HepG2 (cell line): ENCODE measurements at regions not wholly inside any gene's neighbourhood (a gene's known extent, or its start where the extent isn't known, plus 50 kb on each side); places are given as distances from the start of the nearest gene placed in this dataset.

ENCODE experiments used
- ATAC-seq: fragments of 200-7000 bp; cut with Tn5 transposase; 3 replicates; pipeline ENCODE4 v1.9.1; 2020; ENCODE audit warnings: mild to moderate bottlenecking, moderate library complexity
- BruUV-seq: library from RNA; stranded (reverse); fragments of 400-500 nt; replicated peaks from 2 replicates; lab custom pipeline; 2021; lab: Mats Ljungman, UMichigan
- CTCF ChIA-PET: fragments of 300-600 bp; formaldehyde crosslinking; extraction: SDS; loops from one replicate; lab custom pipeline; 2021; ENCODE audit warnings: low total read pairs, inconsistent platforms, low intra/inter-chr PET ratio; lab: Yijun Ruan, JAX
- POLR2A ChIA-PET: fragments of 350-600 bp; sonication (Branson Sonifier 250); formaldehyde crosslinking; loops from one replicate; lab custom pipeline; 2020; ENCODE audit warnings: antibody characterized with exemption, inconsistent platforms; lab: Yijun Ruan, JAX
- DNase-seq: peaks from one replicate; pipeline ENCODE4 v3.0.0-alpha.2; 2015; ENCODE audit warnings: low spot score
- FAIRE-seq: peaks from 3 replicates; lab custom pipeline; 2011; peaks lifted over from hg19 to GRCh38; lab: Jason Lieb, UNC
- H2AFZ ChIP-seq: one replicate; pipeline ENCODE4 v1.6.1; 2011; ENCODE audit warnings: low read length, inconsistent platforms
- H3K27ac ChIP-seq: fragments of 300-600 bp; 3 replicates; pipeline ENCODE4 v1.8.0; 2011; ENCODE audit warnings: mixed run types, mild to moderate bottlenecking, mixed read lengths, low read length, inconsistent platforms; ENCODE audit not compliant: insufficient read depth; ENCODE audit errors: extremely low read length
- H3K27me3 ChIP-seq, 2 experiments: fragments of 200-600 bp in 1 of 2; 2 replicates in 1 of 2; 3 replicates in 1 of 2; pipeline versions ENCODE4 v1.6.0 to v1.8.0; 2011; ENCODE audit warnings: low read length in 2 of 2, mild to moderate bottlenecking in 2 of 2, moderate library complexity in 2 of 2, inconsistent platforms in 1 of 2; ENCODE audit not compliant: insufficient read depth in 2 of 2, control insufficient read depth in 1 of 2
- H3K36me3 ChIP-seq, 2 experiments: fragments of 200-600 bp in 1 of 2; replicated peaks in 1 of 2; 2 replicates in 1 of 2; 3 replicates in 1 of 2; pipeline versions ENCODE4 v1.5.1 to v1.8.0; 2011; ENCODE audit warnings: low read length in 2 of 2, inconsistent platforms in 1 of 2; ENCODE audit not compliant: insufficient read depth in 2 of 2, control insufficient read depth in 1 of 2
- H3K4me1 ChIP-seq: 2 replicates; pipeline ENCODE4 v1.5.1; 2012; ENCODE audit warnings: low read length, inconsistent platforms; ENCODE audit not compliant: insufficient read depth
- H3K4me2 ChIP-seq: 2 replicates; pipeline ENCODE4 v1.6.0; 2011; ENCODE audit warnings: low read depth, low read length, inconsistent platforms
- H3K4me3 ChIP-seq, 3 experiments: fragments of 200-600 bp in 1 of 3; sonication (generic), shearing (Covaris generic) in 1 of 3; replicated peaks in 1 of 3; 2 replicates each; pipeline ENCODE4 v1.5.1; 2011 to 2016; ENCODE audit warnings: low read length in 3 of 3, inconsistent platforms in 2 of 3, low read depth in 2 of 3, mild to moderate bottlenecking in 2 of 3, control low read depth in 1 of 3, mixed read lengths in 1 of 3; ENCODE audit not compliant: insufficient read depth in 1 of 3
- H3K79me2 ChIP-seq: one replicate; pipeline ENCODE4 v1.6.1; 2011; ENCODE audit warnings: low read length, inconsistent platforms; ENCODE audit not compliant: insufficient read depth
- H3K9ac ChIP-seq: 2 replicates; pipeline ENCODE4 v1.6.0; 2011; ENCODE audit warnings: mild to moderate bottlenecking, low read depth, low read length, inconsistent platforms; ENCODE audit not compliant: insufficient read depth
- H3K9me3 ChIP-seq: 2 replicates; pipeline ENCODE4 v1.5.1; 2012; ENCODE audit warnings: mild to moderate bottlenecking, low read length
- H4K20me1 ChIP-seq: 2 replicates; pipeline ENCODE4 v1.6.0; 2011; ENCODE audit warnings: inconsistent platforms, mild to moderate bottlenecking, low read length, moderate library complexity; ENCODE audit not compliant: insufficient read depth
- ATF7 ChIP-seq, 2 experiments: fragments of 450-650 bp in 1 of 2; sonication (generic) in 1 of 2; formaldehyde crosslinking in 1 of 2; IDR thresholded peaks; 2 replicates each; pipeline versions ENCODE4 v1.4.0 to v1.6.1; 2016 to 2020; ENCODE audit warnings: antibody characterized with exemption in 1 of 2, mild to moderate bottlenecking in 1 of 2, missing genetic modification reagents in 1 of 2
- CBX1 ChIP-seq: IDR thresholded peaks from one replicate; pipeline ENCODE4 v1.6.1; 2016; ENCODE audit warnings: antibody characterized with exemption, low read depth
- CREB1 ChIP-seq, 2 experiments: fragments of 450-650 bp in 1 of 2; IDR thresholded peaks; 2 replicates each; pipeline ENCODE4 v1.6.1; 2016 to 2017; ENCODE audit warnings: control low read depth in 1 of 2, mild to moderate bottlenecking in 1 of 2, missing compliant biosample characterization in 1 of 2, missing genetic modification characterization in 1 of 2
- GLI4 ChIP-seq: sonication (generic); formaldehyde crosslinking; IDR thresholded peaks from 2 replicates; pipeline ENCODE4 v1.5.1; 2020; ENCODE audit warnings: missing genetic modification reagents, mild to moderate bottlenecking, moderate library complexity, borderline replicate concordance
- HNF1B ChIP-seq: sonication (generic); formaldehyde crosslinking; IDR thresholded peaks from 2 replicates; pipeline ENCODE4 v1.5.1; 2020; ENCODE audit warnings: mild to moderate bottlenecking, moderate library complexity, missing genetic modification reagents
- KAT2B ChIP-seq: fragments of 150-350 bp; IDR thresholded peaks from 2 replicates; pipeline ENCODE4 v1.6.1; 2014; ENCODE audit warnings: low read depth, low read length, borderline replicate concordance
- MAFG ChIP-seq: sonication (generic); formaldehyde crosslinking; IDR thresholded peaks from 2 replicates; pipeline ENCODE4 v1.5.1; 2020; ENCODE audit warnings: mild to moderate bottlenecking, missing genetic modification reagents
- NFATC3 ChIP-seq: sonication (generic); formaldehyde crosslinking; IDR thresholded peaks from 2 replicates; pipeline ENCODE4 v1.5.1; 2020; ENCODE audit warnings: mild to moderate bottlenecking, missing genetic modification reagents
- PAX8 ChIP-seq: sonication (generic); formaldehyde crosslinking; IDR thresholded peaks from 2 replicates; pipeline ENCODE4 v1.8.0; 2022; ENCODE audit warnings: mild to moderate bottlenecking, missing genetic modification reagents, borderline replicate concordance
- PCBP2 ChIP-seq: fragments of 200-400 bp; formaldehyde crosslinking; optimal IDR thresholded peaks from 2 replicates; pipeline ENCODE3; 2018; ENCODE audit warnings: low read length, low read depth; ENCODE audit not compliant: poor library complexity, severe bottlenecking
- SALL1 ChIP-seq: sonication (generic); formaldehyde crosslinking; IDR thresholded peaks from 2 replicates; pipeline ENCODE4 v1.8.0; 2022; ENCODE audit warnings: mild to moderate bottlenecking, missing genetic modification reagents
- YEATS4 ChIP-seq: sonication (generic); formaldehyde crosslinking; IDR thresholded peaks from 2 replicates; pipeline ENCODE4 v1.4.0; 2020; ENCODE audit warnings: missing genetic modification reagents, borderline replicate concordance
- ZNF263 ChIP-seq: sonication (generic); formaldehyde crosslinking; IDR thresholded peaks from 2 replicates; pipeline ENCODE4 v1.4.0; 2020; ENCODE audit warnings: missing genetic modification reagents
- ZNF281 ChIP-seq: sonication (generic); formaldehyde crosslinking; IDR thresholded peaks from 2 replicates; pipeline ENCODE4 v1.4.0; 2020; ENCODE audit warnings: missing genetic modification reagents, borderline replicate concordance
- ZNF468 ChIP-seq: sonication (generic); formaldehyde crosslinking; IDR thresholded peaks from 2 replicates; pipeline ENCODE4 v1.8.0; 2022; ENCODE audit warnings: mild to moderate bottlenecking, moderate library complexity, missing genetic modification reagents
- WGBS: methylation state at CpG from one replicate; pipeline ENCODE4 v1.1.6; 2017; ENCODE audit warnings: low lambda C conversion rate; 5-methylcytosine and 5-hydroxymethylcytosine counted together
- in situ Hi-C: cut with HindIII; loops from 2 replicates; pipeline ENCODE4 v1.10.0; 2017; ENCODE audit warnings: low pct_unique_long_range_greater_than_20kb; ENCODE audit not compliant: extremely low pct_ligation_motif_present
- intact Hi-C: fragments of 100-400 bp; cut with micrococcal nuclease; formaldehyde crosslinking; loops from one replicate; pipeline ENCODE4 v1.10.0; 2022; ENCODE audit not compliant: unreplicated experiment

- intact Hi-C loops, result no loop called here
- H2AFZ ChIP-seq, result no peak overlapping the region
- no peak overlapping the region for H3K4me3 ChIP-seq
- no peaks in the 10 kb centered on the region for H4K20me1 ChIP-seq
- peaks cover 36% of the 10 kb centered on the region for H3K9me3 ChIP-seq
- H3K4me2 ChIP-seq, result no peak overlapping the region
- H3K27ac ChIP-seq, result no peak overlapping the region
- no peak for FAIRE-seq
- DNase-seq, result no peak
- TF ChIP-seq ATF7 (IDR thresholded peaks at IDR 0.05), result peak; percentile 93
- TF ChIP-seq ATF7 (CRISPR knock-in tag; IDR thresholded peaks at IDR 0.05), result no peak
- TF ChIP-seq ZNF281 (CRISPR knock-in tag), result no peak
- no peak for TF ChIP-seq GLI4 (CRISPR knock-in tag)
- TF ChIP-seq SALL1 (CRISPR knock-in tag), result no peak
- peak; percentile 84 for TF ChIP-seq CREB1 (IDR thresholded peaks at IDR 0.05)
- TF ChIP-seq CREB1 (CRISPR knock-in tag; IDR thresholded peaks at IDR 0.05), result no peak
- TF ChIP-seq, all 625 proteins: peak for 2
- H3K4me1 ChIP-seq, result no peaks in the 10 kb centered on the region
- ATAC-seq, result no peak
- no peaks in the 10 kb centered on the region for H3K79me2 ChIP-seq
- whole genome bisulfite sequencing, result 11% methylated on average over 3 of the region's 3 CpGs
- H3K9ac ChIP-seq, result no peak overlapping the region
- BruUV-seq, result no TSS peak
- ChIA-PET POLR2A (no interaction called here), CTCF (no interaction called here)
- no peaks in the 10 kb centered on the region for H3K36me3 ChIP-seq
- in situ Hi-C loops, result no loop called here
- H3K27me3 ChIP-seq, result no peaks in the 10 kb centered on the region
Observed at GRCh38 chr5:24862117-24862516, 217.3 kb upstream of the CDH10 start.

- DNase-seq (no peak), FAIRE-seq (no peak), ATAC-seq (no peak)
- Histone ChIP-seq H3K9ac (no peak overlapping the region), H3K9me3 (peaks cover 54% of the 10 kb centered on the region), H3K36me3 (no peaks in the 10 kb centered on the region), H3K27me3 (no peaks in the 10 kb centered on the region), H3K4me2 (no peak overlapping the region), H3K4me1 (no peaks in the 10 kb centered on the region), H3K4me3 (no peak overlapping the region), H3K79me2 (no peaks in the 10 kb centered on the region), H2AFZ (no peak overlapping the region), H4K20me1 (no peaks in the 10 kb centered on the region), H3K27ac (no peak overlapping the region)
- CTCF ChIA-PET, result no interaction called here
- BruUV-seq, result no TSS peak
- POLR2A ChIA-PET, result no interaction called here
- 28% methylated on average over 4 of the region's 4 CpGs for WGBS
- intact Hi-C loops, result no loop called here
- in situ Hi-C loops, result no loop called here
- TF ChIP-seq KAT2B, result no peak
- TF ChIP-seq MAFG (CRISPR knock-in tag), result no peak
- TF ChIP-seq ZNF263 (CRISPR knock-in tag), result no peak
- TF ChIP-seq NFATC3 (CRISPR knock-in tag), result no peak
- no peak for TF ChIP-seq ZNF468 (CRISPR knock-in tag)
- TF ChIP-seq SALL1 (CRISPR knock-in tag), result no peak
- no peak for TF ChIP-seq CBX1
- no peak for TF ChIP-seq YEATS4 (CRISPR knock-in tag)
- no peak for TF ChIP-seq PCBP2
- no peak for TF ChIP-seq HNF1B
- no peak for TF ChIP-seq PAX8 (CRISPR knock-in tag)
Observed at GRCh38 chr5:24855485-24855884, 210.7 kb upstream of the CDH10 start.
